CD14-positive monocyte (primary cell): ENCODE measurements at regions not wholly inside any gene's neighbourhood (a gene's known extent, or its start where the extent isn't known, plus 50 kb on each side); places are given as distances from the start of the nearest gene placed in this dataset.

Experiments
- DNase-seq, 3 donors: peaks; one replicate each; pipeline ENCODE4 v3.0.0-alpha.2; 2011 to 2022
- H2AFZ ChIP-seq: 2 replicates; pipeline ENCODE4 v1.6.0; 2012; ENCODE audit warnings: mild to moderate bottlenecking, low read depth, low read length, inconsistent platforms; ENCODE audit not compliant: insufficient read depth, poor library complexity, severe bottlenecking
- H3K27ac ChIP-seq, 2 donors: 1 replicate in 1 of 2; 2 replicates in 1 of 2; pipeline ENCODE4 v1.5.1; 2012 to 2013; ENCODE audit warnings: low read length in 2 of 2, control low read depth in 1 of 2, inconsistent platforms in 1 of 2, low read depth in 1 of 2, mild to moderate bottlenecking in 1 of 2
- H3K27me3 ChIP-seq, 2 donors: one replicate each; pipeline versions ENCODE4 v1.6.0 to v1.6.1; 2011 to 2013; ENCODE audit warnings: low read length in 2 of 2; ENCODE audit not compliant: control insufficient read depth in 2 of 2, insufficient read depth in 2 of 2
- H3K36me3 ChIP-seq, 2 donors: replicated peaks in 1 of 2; 1 replicate in 1 of 2; 2 replicates in 1 of 2; pipeline versions ENCODE4 v1.5.1 to v1.6.1; 2012 to 2013; ENCODE audit warnings: low read length in 2 of 2, control low read depth in 1 of 2, inconsistent platforms in 1 of 2, mild to moderate bottlenecking in 1 of 2; ENCODE audit not compliant: insufficient read depth in 2 of 2, control insufficient read depth in 1 of 2
- H3K4me1 ChIP-seq, 2 donors: 1 replicate in 1 of 2; 2 replicates in 1 of 2; pipeline versions ENCODE4 v1.5.1 to v1.6.1; 2012 to 2013; ENCODE audit warnings: low read length in 2 of 2, control low read depth in 1 of 2, inconsistent platforms in 1 of 2, mild to moderate bottlenecking in 1 of 2, moderate library complexity in 1 of 2; ENCODE audit not compliant: insufficient read depth in 2 of 2, control insufficient read depth in 1 of 2
- H3K4me2 ChIP-seq: replicated peaks from 2 replicates; pipeline ENCODE3; 2012; ENCODE audit warnings: low read length, moderate library complexity, mild to moderate bottlenecking; ENCODE audit not compliant: poor library complexity, severe bottlenecking; ENCODE audit errors: extremely low read depth
- H3K4me3 ChIP-seq, 3 experiments: fragments of 200-600 bp in 1 of 3; sonication (generic) in 1 of 3; replicated peaks in 1 of 3; 1 replicate in 2 of 3; 2 replicates in 1 of 3; pipeline ENCODE4 v1.5.1; 2011 to 2013; ENCODE audit warnings: low read length in 3 of 3, mild to moderate bottlenecking in 3 of 3, control low read depth in 2 of 3, low read depth in 2 of 3, inconsistent platforms in 1 of 3, moderate library complexity in 1 of 3
- H3K79me2 ChIP-seq: 2 replicates; pipeline ENCODE4 v1.6.0; 2012; ENCODE audit warnings: mild to moderate bottlenecking, control low read depth, inconsistent platforms, low read length, moderate library complexity; ENCODE audit not compliant: insufficient read depth
- H3K9ac ChIP-seq: 2 replicates; pipeline ENCODE4 v1.6.0; 2017; ENCODE audit warnings: low read length, mild to moderate bottlenecking; ENCODE audit not compliant: insufficient read depth, poor library complexity, severe bottlenecking
- H3K9me3 ChIP-seq, 2 donors: replicated peaks in 1 of 2; 1 replicate in 1 of 2; 2 replicates in 1 of 2; pipeline versions ENCODE4 v1.5.1 to v1.6.1; 2012 to 2013; ENCODE audit warnings: low read length in 2 of 2, control low read depth in 1 of 2; ENCODE audit not compliant: control insufficient read depth in 1 of 2, insufficient read depth in 1 of 2
- H4K20me1 ChIP-seq: 2 replicates; pipeline ENCODE4 v1.6.0; 2012; ENCODE audit warnings: mild to moderate bottlenecking, low read length, control low read depth, moderate library complexity; ENCODE audit not compliant: insufficient read depth
- H3K27ac Mint-ChIP-seq, 7 donors: one replicate each; pipeline ENCODE4 v1.8.0; 2020; ENCODE audit warnings: mild to moderate bottlenecking in 7 of 7, mixed read lengths in 7 of 7, moderate library complexity in 6 of 7, inconsistent platforms in 2 of 7
- H3K27me3 Mint-ChIP-seq, 3 donors: one replicate each; pipeline ENCODE4 v1.8.0; 2021 to 2022; ENCODE audit warnings: low read depth in 3 of 3, mild to moderate bottlenecking in 3 of 3, mixed read lengths in 3 of 3, moderate library complexity in 3 of 3, inconsistent platforms in 1 of 3
- H3K36me3 Mint-ChIP-seq, 2 donors: one replicate each; pipeline ENCODE4 v1.8.0; 2020; ENCODE audit warnings: mixed read lengths in 2 of 2, inconsistent platforms in 1 of 2, mild to moderate bottlenecking in 1 of 2
- H3K4me1 Mint-ChIP-seq: one replicate; pipeline ENCODE4 v1.8.0; 2020; ENCODE audit warnings: mild to moderate bottlenecking, mixed read lengths
- H3K4me3 Mint-ChIP-seq, 2 donors: one replicate each; pipeline ENCODE4 v1.8.0; 2020; ENCODE audit warnings: mild to moderate bottlenecking in 2 of 2, mixed read lengths in 2 of 2, moderate library complexity in 1 of 2
- H3K9me3 Mint-ChIP-seq, 7 donors: one replicate each; pipeline ENCODE4 v1.8.0; 2020 to 2022; ENCODE audit warnings: mixed read lengths in 7 of 7, mild to moderate bottlenecking in 6 of 7, moderate library complexity in 6 of 7, inconsistent platforms in 2 of 7
- CTCF ChIP-seq: fragments of 200-600 bp; IDR thresholded peaks from one replicate; pipeline ENCODE4 v1.8.0; 2022; ENCODE audit warnings: antibody characterized with exemption, mild to moderate bottlenecking
- WGBS: methylation state at CpG from one replicate; pipeline ENCODE4 v1.1.5; 2013; ENCODE audit warnings: missing lambda C conversion rate; ENCODE audit not compliant: insufficient coverage; 5-methylcytosine and 5-hydroxymethylcytosine counted together
- intact Hi-C, 2 donors: fragments of 100-400 bp; cut with micrococcal nuclease; formaldehyde crosslinking; loops; one replicate each; pipeline versions ENCODE4 v1.15.0 to v1.15.1; 2023

- Histone ChIP-seq H4K20me1 (no peaks in the 10 kb centered on the region), H3K27me3 (no peaks in the 10 kb centered on the region), H3K4me2 (no peak overlapping the region), H3K4me1 (no peaks in the 10 kb centered on the region), H3K79me2 (no peaks in the 10 kb centered on the region), H3K9me3 (peaks cover 3 to 4% of the 10 kb centered on the region in 2 donors), H2AFZ (no peak overlapping the region), H3K27ac (no peak overlapping the region), H3K36me3 (no peaks in the 10 kb centered on the region), H3K9ac (no peak overlapping the region), H3K4me3 (no peak overlapping the region)
- TF ChIP-seq CTCF: no peak
- Mint-ChIP-seq H3K4me1 (no peaks in the 10 kb centered on the region), H3K27ac (no peak overlapping the region), H3K4me3 (no peak overlapping the region), H3K36me3 (no peaks in the 10 kb centered on the region), H3K27me3 (peaks cover 0 to 7% (median 3%) of the 10 kb centered on the region in 3 donors), H3K9me3 (peaks cover 0 to 7% (median 3%) of the 10 kb centered on the region in 7 donors)
- intact Hi-C loops: no loop called here
- DNase-seq: no peak
- WGBS: 90% methylated on average over 1 of the region's 2 CpGs
These were observed 241.5 kb downstream of the SNAPC1 start for GRCh38 chr14:62003701-62004100.

- no peaks in the 10 kb centered on the region for H3K79me2 ChIP-seq
- no peak overlapping the region for H3K27ac ChIP-seq
- no peak for TF ChIP-seq CTCF
- Mint-ChIP-seq H3K36me3 (no peaks in the 10 kb centered on the region), H3K27ac (no peak overlapping the region), H3K4me1 (no peaks in the 10 kb centered on the region), H3K4me3 (no peak overlapping the region), H3K9me3 (peaks cover 0 to 7% (median 3%) of the 10 kb centered on the region in 7 donors), H3K27me3 (peaks cover 0 to 4% (median 3%) of the 10 kb centered on the region in 3 donors)
- H2AFZ ChIP-seq: no peak overlapping the region
- H3K27me3 ChIP-seq: no peaks in the 10 kb centered on the region
- H3K4me3 ChIP-seq: no peak overlapping the region
- no peak overlapping the region for H3K9ac ChIP-seq
- H3K36me3 ChIP-seq: no peaks in the 10 kb centered on the region
- intact Hi-C loops: no loop called here
- H3K4me2 ChIP-seq: no peak overlapping the region
- 100% methylated on average over 1 of the region's 6 CpGs for WGBS
- H4K20me1 ChIP-seq: no peaks in the 10 kb centered on the region
- peaks cover 3 to 4% of the 10 kb centered on the region in 2 donors for H3K9me3 ChIP-seq
- DNase-seq: no peak
- no peaks in the 10 kb centered on the region for H3K4me1 ChIP-seq
These were observed 244.0 kb downstream of the SNAPC1 start for GRCh38 chr14:62006116-62006731.
